ENCODE measurements at regions not wholly inside any gene's neighbourhood (a gene's known extent, or its start where the extent isn't known, plus 50 kb on each side); places are given as distances from the start of the nearest gene placed in this dataset.

DNA sequence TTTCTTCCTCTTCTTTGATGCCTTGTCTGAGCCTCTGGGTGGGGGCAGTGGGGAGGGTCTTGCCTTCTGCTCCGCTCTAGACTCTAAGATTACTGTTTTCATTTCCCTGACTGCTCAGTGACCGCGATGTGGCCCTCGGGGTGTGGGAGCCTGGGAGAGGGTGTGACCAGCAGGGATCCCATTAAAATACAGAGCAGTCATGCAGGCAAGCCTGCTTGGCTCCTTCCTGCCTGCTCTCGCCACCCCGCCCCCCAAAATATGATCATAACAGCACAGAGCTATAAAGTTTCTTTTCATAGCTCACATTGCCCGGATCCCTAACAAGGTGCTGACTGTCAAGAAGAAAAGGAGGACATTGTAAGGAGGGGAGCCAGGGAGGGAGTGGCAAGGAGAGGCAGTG lies 332.9 kb downstream of the RAB28 start:
- TF ChIP-seq, protein P1, sequence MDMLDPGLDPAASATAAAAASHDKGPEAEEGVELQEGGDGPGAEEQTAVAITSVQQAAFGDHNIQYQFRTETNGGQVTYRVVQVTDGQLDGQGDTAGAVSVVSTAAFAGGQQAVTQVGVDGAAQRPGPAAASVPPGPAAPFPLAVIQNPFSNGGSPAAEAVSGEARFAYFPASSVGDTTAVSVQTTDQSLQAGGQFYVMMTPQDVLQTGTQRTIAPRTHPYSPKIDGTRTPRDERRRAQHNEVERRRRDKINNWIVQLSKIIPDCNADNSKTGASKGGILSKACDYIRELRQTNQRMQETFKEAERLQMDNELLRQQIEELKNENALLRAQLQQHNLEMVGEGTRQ (IDR thresholded peaks at IDR 0.05) = no peak
- TF ChIP-seq, protein P2, sequence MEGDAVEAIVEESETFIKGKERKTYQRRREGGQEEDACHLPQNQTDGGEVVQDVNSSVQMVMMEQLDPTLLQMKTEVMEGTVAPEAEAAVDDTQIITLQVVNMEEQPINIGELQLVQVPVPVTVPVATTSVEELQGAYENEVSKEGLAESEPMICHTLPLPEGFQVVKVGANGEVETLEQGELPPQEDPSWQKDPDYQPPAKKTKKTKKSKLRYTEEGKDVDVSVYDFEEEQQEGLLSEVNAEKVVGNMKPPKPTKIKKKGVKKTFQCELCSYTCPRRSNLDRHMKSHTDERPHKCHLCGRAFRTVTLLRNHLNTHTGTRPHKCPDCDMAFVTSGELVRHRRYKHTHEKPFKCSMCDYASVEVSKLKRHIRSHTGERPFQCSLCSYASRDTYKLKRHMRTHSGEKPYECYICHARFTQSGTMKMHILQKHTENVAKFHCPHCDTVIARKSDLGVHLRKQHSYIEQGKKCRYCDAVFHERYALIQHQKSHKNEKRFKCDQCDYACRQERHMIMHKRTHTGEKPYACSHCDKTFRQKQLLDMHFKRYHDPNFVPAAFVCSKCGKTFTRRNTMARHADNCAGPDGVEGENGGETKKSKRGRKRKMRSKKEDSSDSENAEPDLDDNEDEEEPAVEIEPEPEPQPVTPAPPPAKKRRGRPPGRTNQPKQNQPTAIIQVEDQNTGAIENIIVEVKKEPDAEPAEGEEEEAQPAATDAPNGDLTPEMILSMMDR (IDR thresholded peaks at IDR 0.05) = no peak
- no peak for TF ChIP-seq JUN (IDR thresholded peaks at IDR 0.05)
- no peak for TF ChIP-seq KDM1A (IDR thresholded peaks at IDR 0.05; ENCODE audit: low read depth)
- no peak for TF ChIP-seq CBX8 (IDR thresholded peaks at IDR 0.05)
- TF ChIP-seq POLR2AphosphoS2 (conservative IDR thresholded peaks at IDR 0.05; ENCODE audit: low read length) = no peak
- TF ChIP-seq, protein P3, sequence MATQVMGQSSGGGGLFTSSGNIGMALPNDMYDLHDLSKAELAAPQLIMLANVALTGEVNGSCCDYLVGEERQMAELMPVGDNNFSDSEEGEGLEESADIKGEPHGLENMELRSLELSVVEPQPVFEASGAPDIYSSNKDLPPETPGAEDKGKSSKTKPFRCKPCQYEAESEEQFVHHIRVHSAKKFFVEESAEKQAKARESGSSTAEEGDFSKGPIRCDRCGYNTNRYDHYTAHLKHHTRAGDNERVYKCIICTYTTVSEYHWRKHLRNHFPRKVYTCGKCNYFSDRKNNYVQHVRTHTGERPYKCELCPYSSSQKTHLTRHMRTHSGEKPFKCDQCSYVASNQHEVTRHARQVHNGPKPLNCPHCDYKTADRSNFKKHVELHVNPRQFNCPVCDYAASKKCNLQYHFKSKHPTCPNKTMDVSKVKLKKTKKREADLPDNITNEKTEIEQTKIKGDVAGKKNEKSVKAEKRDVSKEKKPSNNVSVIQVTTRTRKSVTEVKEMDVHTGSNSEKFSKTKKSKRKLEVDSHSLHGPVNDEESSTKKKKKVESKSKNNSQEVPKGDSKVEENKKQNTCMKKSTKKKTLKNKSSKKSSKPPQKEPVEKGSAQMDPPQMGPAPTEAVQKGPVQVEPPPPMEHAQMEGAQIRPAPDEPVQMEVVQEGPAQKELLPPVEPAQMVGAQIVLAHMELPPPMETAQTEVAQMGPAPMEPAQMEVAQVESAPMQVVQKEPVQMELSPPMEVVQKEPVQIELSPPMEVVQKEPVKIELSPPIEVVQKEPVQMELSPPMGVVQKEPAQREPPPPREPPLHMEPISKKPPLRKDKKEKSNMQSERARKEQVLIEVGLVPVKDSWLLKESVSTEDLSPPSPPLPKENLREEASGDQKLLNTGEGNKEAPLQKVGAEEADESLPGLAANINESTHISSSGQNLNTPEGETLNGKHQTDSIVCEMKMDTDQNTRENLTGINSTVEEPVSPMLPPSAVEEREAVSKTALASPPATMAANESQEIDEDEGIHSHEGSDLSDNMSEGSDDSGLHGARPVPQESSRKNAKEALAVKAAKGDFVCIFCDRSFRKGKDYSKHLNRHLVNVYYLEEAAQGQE (IDR thresholded peaks at IDR 0.05) = no peak
- no peak for TF ChIP-seq SMC3 (IDR thresholded peaks at IDR 0.05)
- no peak for TF ChIP-seq CEBPB (IDR thresholded peaks at IDR 0.05)
- TF ChIP-seq CHD2 (IDR thresholded peaks at IDR 0.05; ENCODE audit: low read length, partially characterized antibody) = no peak
- TF ChIP-seq, protein P4, sequence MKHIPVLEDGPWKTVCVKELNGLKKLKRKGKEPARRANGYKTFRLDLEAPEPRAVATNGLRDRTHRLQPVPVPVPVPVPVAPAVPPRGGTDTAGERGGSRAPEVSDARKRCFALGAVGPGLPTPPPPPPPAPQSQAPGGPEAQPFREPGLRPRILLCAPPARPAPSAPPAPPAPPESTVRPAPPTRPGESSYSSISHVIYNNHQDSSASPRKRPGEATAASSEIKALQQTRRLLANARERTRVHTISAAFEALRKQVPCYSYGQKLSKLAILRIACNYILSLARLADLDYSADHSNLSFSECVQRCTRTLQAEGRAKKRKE (CRISPR knock-in tag; IDR thresholded peaks at IDR 0.05; ENCODE audit: low read depth) = no peak
- TF ChIP-seq EHMT2 (IDR thresholded peaks at IDR 0.05; ENCODE audit: low read depth) = no peak
- no peak for TF ChIP-seq POLR2A (IDR thresholded peaks at IDR 0.05; ENCODE audit: low read length)
